IPS-NIHi7 (cell line): ENCODE measurements at regions not wholly inside any gene's neighbourhood (a gene's known extent, or its start where the extent isn't known, plus 50 kb on each side); places are given as distances from the start of the nearest gene placed in this dataset.

Experiments
- DNase-seq: peaks from one replicate; pipeline ENCODE4 v3.0.0; 2012; ENCODE audit warnings: mixed read lengths; ENCODE audit errors: extremely low spot score

GRCh38 chr1:4087530-4088420, 187.7 kb upstream of the C1orf174 start:
- no peak for DNase-seq

GRCh38 chr1:4088676-4089075, 188.6 kb upstream of the C1orf174 start:
- DNase-seq, result no peak

- no peak for DNase-seq
These were observed 189.5 kb upstream of the C1orf174 start for GRCh38 chr1:4089421-4090175.

GRCh38 chr1:4090556-4090955, 190.5 kb upstream of the C1orf174 start:
- no peak for DNase-seq

DNA sequence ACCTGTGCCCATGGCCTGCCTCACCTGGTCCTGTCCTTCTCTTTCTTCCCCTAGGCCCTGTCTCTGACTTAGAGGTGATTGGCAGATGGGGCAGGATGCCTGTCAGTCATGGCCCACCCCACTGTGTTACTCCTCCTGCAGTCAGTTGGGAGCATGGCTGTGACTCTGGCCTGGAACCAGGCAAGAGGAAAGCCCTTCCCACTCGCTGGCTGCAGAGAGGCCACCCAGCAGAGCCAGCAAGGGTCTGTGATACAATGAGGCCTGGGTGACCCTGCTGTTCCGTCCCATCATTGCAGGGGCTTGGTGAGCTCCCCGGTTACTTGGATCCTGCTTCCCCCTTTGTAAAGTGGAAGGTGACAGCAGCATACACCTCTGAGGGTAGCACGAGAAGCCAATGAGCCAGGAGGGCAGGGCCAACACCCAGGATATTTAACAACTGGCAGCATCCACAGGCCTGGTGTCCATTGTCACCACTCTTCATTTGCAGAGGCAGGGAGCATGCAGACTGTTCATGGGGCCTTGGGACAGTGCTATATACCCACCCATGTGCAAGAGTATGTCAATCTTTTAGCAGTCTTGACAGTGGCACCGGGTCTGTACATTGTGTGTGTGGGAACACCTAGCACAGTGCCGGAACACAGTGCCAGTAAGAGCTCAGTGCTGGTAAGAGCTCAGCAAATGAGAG, 191.0 kb upstream of the C1orf174 start:
- DNase-seq, result no peak

GRCh38 chr1:4091996-4092395, 191.9 kb upstream of the C1orf174 start:
- DNase-seq, result no peak

GRCh38 chr1:4093856-4094565, 193.9 kb upstream of the C1orf174 start:
- no peak for DNase-seq

DNA sequence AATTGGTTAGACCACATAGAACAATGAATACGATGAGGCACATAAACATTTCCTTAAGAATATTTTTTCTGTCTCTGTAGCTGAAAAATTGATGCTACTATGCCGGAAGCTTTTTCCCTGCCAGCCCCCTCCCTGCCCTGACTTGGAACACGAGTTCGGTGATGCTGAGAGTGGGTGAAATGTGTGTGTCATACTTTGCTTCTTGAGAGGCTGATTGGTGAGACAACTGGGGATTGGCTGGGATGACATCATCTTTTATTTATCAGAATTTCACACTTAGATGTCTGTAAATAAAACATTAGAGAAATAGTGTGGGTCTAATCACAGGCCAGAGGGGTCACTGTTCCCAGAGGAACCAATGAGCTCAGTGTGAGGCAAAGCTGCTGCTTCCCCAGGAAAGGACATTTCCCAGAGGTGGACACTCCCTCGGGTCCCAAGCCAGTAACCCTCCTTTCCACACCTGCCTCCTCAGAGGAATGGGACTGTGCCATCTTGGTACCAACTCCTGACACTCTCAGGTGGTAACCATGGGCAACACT, 195.4 kb upstream of the C1orf174 start:
- DNase-seq, result no peak

- DNase-seq, result no peak
These were observed 201.5 kb upstream of the C1orf174 start for GRCh38 chr1:4101459-4102161.

DNA sequence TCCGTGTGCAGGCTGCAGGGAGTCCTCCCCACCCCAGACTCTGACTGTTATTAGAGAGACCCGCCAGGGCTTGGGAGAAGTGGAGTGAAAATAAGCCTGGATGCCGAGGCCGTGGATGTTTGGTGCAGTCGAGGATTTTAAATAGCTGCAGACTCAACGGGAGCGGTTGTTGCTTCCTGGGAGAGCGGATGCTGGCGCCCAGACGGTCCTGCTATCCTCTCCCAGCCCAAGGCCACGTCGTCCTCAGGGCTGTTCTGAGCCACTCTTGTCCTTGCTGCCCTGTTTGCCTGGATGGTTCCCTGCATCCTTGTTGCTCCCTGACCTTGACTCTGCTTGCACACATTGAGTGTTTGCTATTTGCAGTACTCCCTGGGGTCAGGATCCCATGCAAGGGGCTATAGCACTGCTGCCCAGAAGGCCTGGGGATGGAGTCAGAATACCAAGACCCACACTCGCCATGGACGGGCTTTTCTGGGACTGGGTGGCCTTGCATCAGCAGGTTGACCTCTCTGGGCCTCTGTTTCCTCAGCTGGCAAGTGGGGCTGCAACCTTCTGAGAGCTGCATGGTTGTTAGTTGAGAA, 205.3 kb upstream of the C1orf174 start:
- no peak for DNase-seq

DNA sequence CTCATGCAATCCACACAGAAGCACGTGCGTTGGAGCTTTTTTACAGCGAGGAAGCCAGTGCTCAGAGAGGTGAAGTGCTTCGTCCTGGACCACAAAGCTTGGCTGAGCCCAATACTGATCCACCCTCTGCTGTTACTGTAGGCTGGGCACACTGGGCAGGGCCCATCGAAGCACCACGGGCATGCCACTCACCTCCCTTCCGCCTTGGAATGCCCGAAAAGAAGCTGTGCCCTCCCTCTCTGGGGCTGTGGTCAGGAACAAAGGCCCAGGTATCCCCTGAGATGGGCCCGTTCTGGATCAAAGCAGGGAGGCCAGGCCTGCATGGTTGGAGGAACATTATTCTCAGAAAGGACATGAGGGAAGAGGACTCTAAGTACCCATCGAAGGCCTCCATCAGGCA, 206.7 kb upstream of the C1orf174 start:
- DNase-seq, result no peak

GRCh38 chr1:4107291-4107690, 207.2 kb upstream of the C1orf174 start:
- no peak for DNase-seq

DNA sequence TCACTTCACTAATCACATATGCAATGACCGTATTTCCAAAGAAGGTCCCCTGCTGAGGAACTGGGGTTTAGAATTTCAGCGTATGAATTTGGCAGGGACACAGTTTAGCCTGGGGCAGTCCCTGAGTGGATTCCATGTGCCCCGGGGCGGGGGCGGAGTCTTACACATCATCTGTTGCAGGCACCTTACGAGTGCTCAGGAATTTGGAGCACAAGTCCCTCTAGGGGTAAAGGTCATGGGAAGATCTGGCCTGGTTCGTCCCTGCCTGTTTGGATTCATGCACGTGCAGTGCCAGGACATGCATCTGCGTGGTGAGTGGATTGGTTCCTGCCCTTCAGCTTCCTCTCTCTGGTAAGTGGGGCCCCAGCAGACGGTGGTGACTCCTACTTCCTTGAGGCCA, 208.3 kb upstream of the C1orf174 start:
- no peak for DNase-seq

- no peak for DNase-seq
These were observed 208.9 kb upstream of the C1orf174 start for GRCh38 chr1:4108758-4109627.

- no peak for DNase-seq
These were observed 209.5 kb upstream of the C1orf174 start for GRCh38 chr1:4109628-4109940.

- DNase-seq, result no peak
These were observed 210.8 kb upstream of the C1orf174 start for GRCh38 chr1:4110888-4111287.

- DNase-seq, result no peak
These were observed 213.8 kb upstream of the C1orf174 start for GRCh38 chr1:4113897-4114296.

GRCh38 chr1:4115191-4115900, 215.3 kb upstream of the C1orf174 start:
- no peak for DNase-seq

GRCh38 chr1:4117196-4117595, 217.1 kb upstream of the C1orf174 start:
- DNase-seq, result no peak
